D341Med (cell line): ENCODE measurements at regions not wholly inside any gene's neighbourhood (a gene's known extent, or its start where the extent isn't known, plus 50 kb on each side); places are given as distances from the start of the nearest gene placed in this dataset.

Experiments used
- DNase-seq: peaks from one replicate; pipeline ENCODE4 v3.0.0; 2012; ENCODE audit warnings: low spot score

DNA sequence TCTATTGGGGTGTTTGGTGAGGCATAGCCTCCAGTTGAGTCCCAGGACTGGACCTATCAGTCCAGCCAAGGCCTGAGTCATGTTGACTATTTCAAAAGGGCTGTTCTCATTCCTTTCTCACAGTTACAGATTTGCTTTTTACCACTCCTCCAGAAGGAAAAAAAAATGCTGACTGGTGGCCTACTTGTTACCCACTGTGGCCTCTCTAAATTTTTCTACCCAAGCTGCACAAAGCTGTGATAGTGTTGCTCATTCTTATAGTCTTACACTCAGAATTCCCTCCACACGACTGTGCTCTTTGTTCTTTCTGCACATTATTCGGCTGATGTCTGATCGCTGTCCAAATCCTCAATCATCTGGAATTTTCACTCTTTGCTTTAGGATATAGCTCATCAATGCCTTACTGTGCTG is 1142.2 kb downstream of the IGSF11 start:
- no peak for DNase-seq

DNA sequence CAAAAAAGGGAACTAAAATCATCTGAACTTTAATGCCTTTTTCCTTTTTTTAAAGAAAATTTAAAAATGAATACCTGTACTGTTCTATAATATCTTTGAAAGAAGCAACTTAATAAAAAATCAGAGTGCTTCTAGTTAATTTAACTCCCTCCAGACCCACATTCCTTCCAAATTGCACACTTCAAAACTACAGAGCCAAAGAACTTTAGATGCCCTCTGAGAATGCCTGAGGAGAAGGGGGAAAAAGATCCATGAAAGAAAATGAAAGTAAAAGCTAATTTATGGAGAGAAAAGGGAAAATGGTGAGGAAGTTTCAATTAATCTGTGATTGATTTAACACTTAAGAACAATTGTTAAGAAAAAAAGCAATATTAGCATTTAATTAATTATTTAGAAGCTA is 1141.6 kb downstream of the IGSF11 start:
- DNase-seq: no peak

DNA sequence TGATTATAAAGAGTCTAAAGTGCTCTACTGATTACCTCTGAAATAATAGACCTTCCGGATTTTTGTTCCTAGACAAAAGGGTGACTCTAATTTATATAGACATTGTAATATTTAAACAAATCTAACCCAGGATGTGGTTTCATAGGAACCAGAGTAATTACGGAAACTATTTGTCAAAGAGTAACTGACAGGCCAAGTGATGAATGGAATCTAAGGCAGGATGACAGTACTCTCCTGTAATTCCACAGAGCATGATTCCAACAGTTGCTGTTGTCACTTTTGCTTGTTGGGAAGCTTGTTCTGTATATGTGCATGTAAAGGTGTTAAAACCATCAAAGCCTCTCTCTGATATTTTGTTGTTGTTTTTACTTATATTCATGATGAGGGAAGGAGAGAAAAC is 1141.0 kb downstream of the IGSF11 start:
- no peak for DNase-seq

DNA sequence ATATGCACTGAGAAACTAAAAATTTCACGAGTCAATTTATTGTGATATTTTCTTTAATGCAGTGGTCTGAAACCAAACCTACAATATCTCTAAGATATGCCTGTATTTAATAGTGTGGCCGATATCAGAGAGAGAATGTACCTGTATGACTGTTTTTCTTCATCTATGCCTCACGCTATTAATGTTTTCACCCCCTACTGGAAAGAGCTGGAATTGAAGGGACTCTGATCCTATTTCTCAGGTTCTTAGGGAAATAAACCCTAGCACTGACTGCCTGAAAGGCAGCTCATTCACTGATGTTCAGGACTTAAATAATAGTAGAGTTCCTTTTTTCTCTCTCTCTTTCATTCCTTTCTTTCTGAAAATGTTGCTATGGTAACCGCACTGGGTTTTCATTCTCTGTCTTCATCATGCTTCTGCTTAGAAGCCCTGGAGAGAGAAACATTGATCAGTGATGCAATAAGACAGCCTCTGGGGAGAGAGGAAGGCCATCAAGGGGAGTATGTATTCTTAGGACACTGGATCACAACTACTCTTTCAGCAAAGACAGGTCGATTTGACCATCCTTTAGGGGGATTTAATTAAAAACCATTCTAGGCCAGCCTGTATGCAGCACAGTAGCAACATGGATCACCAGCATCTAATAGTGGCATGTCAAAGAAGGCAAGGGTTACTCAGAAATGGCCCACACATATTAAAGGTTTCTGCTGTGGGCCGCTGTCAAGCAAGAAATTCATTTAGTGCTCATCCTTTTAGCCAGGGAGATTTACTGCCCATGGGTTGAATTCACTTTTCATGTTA is 1135.7 kb downstream of the IGSF11 start:
- no peak for DNase-seq

DNA sequence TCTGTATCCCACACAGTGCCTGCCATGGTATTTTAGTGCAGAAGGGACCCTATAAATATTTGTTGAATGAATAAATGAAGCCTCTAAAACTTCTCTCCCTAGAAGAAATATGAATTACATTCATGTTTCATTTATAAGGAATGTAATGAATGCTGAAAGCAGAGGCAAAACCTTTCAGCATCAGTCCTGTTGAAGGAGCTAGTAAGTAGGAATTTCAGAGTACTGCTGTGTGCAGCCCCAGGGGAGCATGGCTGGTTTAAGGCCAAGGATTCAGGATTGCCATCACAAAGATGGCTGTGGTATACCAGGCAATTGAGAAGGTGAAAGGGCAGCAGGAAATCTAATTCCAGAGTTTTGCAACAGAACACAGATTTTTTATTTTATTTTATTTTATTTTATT is 1131.4 kb downstream of the IGSF11 start:
- no peak for DNase-seq

DNA sequence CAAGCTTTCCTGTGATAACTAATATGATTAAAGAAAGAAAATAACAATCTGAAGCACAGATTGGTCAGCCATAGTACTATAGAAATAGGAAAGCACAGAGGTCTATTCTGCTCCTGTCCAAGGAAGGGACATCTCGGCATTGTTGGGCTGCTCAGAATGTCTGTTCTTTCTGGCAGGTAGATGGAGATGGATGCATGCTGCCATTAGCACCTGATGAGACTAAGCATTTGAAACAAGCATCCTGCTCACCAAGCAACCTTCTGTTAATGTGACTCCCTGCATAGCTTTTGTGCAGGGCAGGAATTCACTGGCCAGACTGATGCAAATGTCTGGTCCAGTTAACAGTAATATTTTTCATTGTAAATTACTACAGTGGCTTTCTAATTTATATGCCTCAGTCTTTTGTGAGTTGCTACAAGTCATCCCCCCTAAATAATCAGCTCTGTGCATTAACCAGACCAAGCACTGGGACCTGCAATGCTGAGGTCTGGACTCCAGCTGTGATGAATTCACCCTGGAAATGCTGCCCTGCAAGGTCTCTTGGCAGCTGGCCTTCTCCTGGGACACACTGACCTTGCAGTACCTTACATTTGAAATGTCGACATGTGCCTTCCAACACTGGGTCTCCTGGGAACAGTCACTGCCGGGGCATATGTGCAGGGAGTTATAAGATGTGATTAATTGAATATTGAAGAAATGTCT is 1123.7 kb downstream of the IGSF11 start:
- DNase-seq: no peak

DNA sequence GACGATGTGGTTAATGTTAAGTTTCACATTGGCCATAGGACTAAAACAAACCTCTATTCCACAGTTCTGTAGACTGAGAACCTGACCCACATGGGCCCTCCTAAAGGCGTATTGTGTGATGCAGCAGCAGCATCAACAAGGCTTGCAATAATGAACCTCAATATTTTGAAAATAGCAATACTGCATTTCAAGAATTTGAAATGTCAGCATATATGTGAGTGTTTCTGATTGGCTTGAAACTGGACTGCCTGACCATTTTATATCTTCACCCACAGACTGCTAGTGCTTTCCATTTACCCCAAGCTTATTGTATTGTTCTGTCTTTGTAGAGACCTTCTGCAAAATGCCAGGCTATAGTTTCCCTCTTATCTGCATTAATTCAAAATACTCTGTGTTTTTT is 1122.3 kb downstream of the IGSF11 start:
- no peak for DNase-seq

DNA sequence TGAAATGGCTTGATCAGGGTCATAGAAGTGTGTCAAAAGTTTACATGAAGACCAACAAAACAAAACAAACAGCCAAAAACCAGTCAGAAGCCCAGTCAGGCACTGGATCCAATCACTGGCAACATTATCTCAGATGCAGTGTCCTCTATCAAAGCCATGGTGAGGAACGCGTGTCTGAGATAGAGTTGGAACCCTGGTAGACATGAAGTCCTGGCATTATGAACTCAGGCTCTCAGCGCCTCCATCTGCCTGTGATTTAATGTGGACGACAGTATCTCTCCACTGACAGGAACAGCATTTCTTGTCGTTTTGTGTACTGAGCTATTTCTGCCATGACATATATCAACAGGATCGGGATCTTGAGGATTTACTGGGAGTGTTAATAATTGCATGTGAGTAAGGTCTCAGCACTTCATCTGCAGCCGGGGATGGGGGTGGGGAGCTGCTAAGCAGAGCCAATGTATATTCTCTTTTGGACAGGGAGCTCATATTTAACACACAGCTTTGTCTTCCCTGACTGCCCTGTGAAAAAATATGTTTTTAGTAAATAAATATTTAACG is 1120.0 kb downstream of the IGSF11 start:
- no peak for DNase-seq

DNA sequence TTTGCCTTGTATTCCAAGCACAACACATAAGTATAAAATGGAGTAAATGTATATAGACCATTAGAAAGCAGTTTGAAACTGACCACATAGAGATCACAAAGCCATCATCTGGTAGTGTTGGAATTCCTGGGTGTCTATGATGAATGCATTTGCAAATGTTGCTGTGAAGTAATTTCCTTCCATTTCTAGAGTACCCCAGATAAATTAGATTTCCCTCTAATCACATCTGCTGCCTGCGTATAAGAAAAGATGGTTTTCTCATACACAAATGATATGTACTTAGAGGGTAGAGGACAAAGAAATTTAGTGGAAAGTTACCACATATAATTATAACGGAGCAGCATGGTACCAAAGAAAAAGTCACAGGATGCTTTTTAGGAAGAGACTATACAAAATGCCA is 1117.8 kb downstream of the IGSF11 start:
- DNase-seq: no peak

DNA sequence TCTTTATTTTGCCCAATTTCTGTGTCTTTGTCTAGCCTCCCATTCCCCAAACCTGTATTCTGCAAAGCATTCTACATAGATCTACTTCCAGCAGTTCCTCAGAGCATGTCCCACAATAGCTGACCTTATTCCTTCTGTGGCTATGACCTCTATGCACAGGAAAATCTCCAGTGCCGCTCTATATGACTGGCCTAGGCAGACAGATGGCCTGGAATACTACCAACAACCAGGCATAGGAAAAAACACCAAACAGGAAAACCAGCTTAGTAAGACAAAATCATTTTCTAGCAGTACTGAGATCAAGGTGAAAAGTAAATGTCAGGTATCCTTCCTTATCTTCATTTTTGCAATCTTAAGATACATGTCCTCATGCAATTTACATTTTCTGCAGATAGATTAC is 1115.0 kb downstream of the IGSF11 start:
- DNase-seq: no peak

DNA sequence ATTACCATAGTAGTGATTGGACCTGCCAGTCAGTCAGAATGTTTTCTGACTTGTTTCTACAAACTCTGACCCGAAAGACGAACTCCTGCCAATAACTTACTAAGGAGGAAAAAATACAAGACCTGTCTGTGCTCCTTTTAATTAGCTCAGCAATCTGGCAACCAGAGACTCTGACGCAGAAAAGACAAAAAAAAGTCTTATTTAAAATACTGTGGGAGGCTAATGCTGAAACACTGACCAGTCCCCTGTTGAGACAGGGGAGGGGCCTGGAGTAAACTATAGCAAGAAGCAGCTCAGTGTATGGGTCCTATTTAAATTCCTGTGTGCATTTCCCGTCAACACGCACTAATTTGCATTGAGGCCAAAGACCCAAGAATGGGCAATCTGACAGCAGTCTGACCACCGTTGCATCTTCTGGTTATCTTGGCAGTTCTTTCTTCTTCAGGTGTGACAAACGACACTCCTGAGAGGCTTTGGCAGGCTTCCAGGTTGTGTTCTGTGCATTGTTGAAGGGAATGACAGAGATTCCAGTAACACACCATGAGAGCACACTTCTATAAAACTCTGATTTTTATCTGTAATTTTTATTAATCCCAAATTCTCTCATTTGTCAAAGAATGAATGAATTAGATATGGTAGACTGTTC is 1114.3 kb downstream of the IGSF11 start:
- DNase-seq: no peak

DNA sequence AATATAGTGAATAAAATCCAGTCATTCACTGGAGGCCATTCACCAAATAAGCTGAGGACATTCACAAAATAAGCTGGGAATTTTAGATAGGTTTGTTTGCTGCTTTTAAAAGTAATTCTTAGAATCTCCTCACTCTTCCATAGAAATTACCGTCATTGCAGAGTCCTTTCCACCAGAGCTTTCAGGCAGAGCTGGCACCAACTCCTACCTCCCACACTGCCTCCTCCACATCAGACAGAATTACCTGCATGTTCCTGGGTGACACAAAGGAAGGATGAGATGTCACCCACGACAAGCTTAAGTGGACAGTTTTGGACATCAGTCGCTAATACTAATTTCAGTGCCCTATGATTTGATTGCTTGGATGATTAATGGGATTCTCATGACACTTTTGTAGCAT is 1113.2 kb downstream of the IGSF11 start:
- DNase-seq: no peak

DNA sequence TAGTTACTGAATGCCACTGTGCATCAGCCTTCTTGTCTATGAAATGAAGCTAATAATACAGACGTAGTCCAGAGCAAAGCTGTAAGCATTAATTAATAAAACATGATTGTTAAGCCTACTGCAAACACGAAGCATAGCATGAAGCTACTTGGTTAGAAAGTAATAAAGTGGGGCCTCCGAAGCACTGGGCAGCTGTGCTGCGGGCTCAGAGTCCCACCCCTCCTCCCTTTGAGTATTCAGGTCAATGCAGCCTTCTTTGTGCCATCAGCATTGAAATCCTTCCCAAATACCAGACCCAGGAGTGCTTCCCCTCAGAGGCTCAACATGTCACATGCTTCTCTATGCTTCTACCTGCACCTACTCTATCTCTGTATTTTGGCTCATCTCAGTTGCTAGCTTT is 1112.6 kb downstream of the IGSF11 start:
- DNase-seq: no peak

DNA sequence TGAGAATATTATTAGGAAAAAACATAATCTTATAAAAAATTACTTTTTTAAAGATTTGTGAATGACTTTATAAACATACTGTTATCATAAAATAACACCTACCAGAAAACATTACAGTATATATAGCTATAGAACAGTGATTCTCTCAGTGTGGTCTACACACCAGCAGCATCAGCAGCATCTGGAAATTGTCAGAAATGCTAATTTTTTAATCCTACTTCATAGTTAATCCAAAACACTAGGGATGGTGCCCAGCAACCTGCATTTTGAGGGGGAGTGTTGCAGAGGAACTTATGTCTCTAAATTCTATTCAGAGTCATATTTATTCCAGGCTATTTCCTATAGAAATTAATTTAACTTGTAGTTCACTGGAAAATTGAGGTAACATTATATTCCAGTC is 1107.8 kb downstream of the IGSF11 start:
- no peak for DNase-seq

DNA sequence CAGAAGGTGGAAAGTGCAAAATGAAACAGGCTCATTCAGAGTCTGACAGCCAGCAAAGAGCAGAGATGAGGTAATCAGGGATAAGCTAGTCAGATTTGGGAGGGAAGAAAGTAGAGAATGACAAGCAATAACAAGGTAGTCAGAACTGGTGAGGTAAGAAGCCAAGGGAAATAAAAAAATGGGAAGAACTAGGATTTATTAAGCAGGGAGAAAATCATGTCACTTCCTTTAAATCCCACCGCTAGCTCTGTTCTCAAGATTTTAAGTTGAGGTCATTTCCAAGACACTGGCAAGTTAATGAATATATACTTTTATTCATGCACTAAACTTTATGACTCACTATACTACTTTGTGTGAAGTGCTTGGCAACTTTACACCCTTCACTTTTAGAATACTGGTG is 1106.8 kb downstream of the IGSF11 start:
- DNase-seq: no peak

DNA sequence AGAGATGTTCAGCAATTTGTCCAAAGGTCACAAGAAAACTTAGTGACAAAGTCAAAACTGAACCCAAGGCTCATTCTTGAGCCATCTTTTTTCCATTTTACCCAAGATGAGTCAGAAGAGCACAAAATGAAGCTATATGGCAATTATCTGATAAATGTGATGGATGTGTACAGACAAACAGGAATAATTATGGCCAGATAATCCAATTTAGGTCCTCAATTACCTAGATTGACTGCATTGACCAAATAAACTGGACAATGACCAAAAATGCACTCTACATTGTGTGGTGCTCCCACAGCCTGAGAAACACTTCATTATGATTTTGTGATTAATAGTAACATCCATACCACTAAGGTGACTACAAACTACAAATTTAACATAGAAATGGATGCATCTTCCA is 1105.8 kb downstream of the IGSF11 start:
- DNase-seq: no peak

DNA sequence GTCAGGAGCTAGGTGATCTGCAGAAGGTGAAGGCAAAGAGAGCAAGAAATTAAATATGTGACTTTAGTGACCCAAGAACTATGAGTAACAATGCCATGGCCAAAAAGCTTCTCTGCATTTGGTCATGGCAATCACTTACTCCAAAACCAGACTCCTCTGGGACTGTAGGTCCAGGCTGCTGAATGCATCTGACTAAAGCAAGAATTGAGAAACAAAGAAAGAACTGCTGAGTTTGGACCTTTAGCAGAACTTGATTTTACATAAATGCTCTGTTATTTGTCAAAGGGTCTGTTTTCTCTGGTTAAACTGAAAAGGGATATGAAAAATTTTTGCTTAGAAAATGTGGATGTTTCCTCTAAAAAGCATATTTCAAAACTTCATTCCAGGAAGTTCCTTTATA is 1102.2 kb downstream of the IGSF11 start:
- DNase-seq: no peak

DNA sequence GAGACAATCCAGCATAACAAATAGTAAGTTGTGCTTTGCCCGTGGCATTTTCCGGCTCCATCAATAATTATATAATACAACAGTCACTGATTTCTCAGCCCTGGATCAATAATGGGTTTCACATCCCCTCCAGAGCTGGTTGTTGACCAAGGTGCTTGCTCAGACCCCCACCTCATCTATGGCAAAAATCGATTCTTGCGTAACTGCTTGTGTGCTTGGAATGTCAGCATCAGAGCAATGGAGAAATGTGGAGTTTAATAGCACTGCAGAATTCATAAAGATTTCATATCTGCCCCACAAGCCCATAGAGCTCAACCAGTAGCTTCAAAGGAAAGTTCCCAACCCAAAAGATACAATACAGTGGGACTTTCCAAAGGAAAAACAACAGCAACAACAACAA is 1098.5 kb downstream of the IGSF11 start:
- DNase-seq: no peak

DNA sequence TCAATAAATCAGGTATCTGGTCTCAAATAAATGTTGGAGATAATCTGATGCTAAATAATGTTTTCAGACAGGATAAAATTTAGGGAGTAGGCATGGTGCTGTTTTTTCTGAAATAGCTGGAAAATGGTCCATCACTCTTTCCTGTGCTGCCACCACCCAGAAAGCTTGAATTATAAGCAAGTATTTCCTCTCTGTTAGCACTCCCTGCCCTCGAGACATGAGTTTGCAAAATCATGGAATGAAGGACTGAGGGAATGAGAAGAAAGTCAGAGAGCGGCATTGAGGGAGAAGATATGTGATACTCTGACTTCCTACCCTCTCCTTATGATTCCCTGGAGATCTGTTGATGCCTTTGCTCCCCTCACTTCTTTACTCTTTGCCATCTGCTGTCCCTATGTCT is 1095.7 kb downstream of the IGSF11 start:
- DNase-seq: no peak

DNA sequence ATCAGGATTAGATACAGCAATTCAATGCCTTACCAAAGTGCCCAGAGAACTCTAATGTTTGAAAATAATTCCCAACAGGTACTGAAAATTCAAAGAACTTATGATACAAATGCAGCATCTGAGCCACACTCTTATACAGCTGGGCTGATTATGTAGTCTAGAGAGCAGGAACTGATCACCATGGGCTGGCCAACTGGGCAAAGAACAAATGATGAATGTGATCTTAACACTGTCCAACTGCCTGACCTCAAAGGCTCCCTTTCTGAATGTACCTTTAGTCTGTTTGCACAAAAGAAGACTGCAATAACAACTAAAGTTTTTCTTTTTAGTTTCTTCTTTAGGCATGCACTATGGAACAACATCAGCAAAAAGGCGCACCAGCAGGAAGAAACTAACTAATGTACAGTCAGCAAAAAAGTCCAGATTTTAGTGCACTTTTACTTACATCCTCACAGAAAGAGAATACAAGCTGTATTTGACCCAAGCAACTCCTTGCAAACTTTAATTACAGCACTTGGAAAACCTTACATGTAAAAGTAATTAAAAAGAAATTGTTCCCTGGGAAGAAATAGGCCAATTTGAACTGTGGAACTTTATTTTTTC is 1095.1 kb downstream of the IGSF11 start:
- DNase-seq: no peak

DNA sequence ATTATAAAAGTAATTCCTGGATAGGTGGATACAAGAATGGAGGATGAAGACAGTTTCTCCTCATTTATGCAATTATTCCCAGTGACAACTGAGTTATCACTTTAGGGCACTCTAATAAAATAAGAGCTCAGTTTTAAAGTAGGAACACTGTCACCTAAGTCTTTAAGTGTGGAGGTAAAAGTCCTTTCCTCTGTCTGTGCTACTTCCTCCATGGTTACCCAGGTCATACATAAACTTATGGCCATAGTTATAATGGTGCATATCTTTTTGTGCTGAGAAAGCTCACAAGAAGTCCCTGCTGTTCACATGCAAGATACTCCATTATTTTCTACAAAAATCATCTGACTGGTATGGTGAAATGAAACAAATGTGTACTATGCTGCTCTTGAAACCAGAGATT is 1093.6 kb downstream of the IGSF11 start:
- no peak for DNase-seq

DNA sequence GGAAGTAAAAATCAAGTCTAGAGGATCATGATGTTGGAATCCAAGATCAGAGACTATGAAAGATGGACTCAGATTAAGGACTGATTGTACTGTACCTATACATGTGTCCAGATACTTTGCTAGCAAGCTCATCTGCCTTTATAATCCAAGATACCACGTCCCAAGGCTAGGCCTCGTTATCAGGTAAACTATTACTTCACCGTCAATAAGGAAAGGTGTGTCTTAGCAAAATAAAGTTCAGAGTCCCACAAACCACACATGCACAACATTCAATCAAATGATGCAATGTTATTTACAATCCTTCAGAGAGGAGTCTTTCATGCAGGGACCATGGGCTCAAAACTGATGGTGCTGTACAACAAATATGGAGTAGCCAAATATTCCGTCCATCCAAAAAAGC is 1092.9 kb downstream of the IGSF11 start:
- no peak for DNase-seq

DNA sequence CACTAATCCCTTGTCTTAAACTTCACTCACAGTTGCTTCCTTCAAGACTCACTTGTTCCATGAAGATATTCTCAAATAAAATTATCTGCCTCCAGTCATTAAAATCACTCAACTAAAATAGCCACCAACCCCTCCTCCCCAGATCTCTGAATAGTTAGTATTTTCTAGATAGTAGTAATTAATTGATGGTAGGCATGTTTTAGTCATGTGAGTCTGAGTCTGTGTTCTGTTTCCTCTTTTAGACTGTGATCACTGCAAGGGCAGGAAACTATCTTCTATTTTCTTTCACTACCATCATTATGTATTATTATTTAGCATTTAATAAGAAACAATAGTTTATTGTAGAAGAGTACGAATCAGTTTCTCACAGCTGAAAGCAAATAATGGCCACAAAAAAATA is 1080.5 kb downstream of the IGSF11 start:
- no peak for DNase-seq
